Testis (tissue), 2 donors: ENCODE measurements at regions not wholly inside any gene's neighbourhood (a gene's known extent, or its start where the extent isn't known, plus 50 kb on each side); places are given as distances from the start of the nearest gene placed in this dataset.

Source experiments
- CTCF ChIP-seq, 3 experiments: fragments of 450-650 bp in 2 of 3; fragments of 200-600 bp in 1 of 3; sonication (generic) in 1 of 3; IDR thresholded peaks; one replicate each; pipeline ENCODE4 v1.5.1; 2016 to 2019; ENCODE audit warnings: antibody characterized with exemption in 3 of 3, mild to moderate bottlenecking in 2 of 3, moderate library complexity in 1 of 3
- POLR2A ChIP-seq: fragments of 450-650 bp; IDR thresholded peaks from one replicate; pipeline ENCODE4 v1.6.1; 2017; ENCODE audit warnings: antibody characterized with exemption, mild to moderate bottlenecking, moderate library complexity

GRCh38 chr6:165002358-165002757, 307.0 kb downstream of the C6orf118 start:
- TF ChIP-seq CTCF (IDR thresholded peaks at IDR 0.05) (no peak), POLR2A (no peak)
